ENCODE measurements at regions not wholly inside any gene's neighbourhood (a gene's known extent, or its start where the extent isn't known, plus 50 kb on each side); places are given as distances from the start of the nearest gene placed in this dataset.

GRCh38 chr10:36018996-36019395, 376.9 kb upstream of the FZD8 start:
- no TSS peak for BruUV-seq (replicated peaks)
- intact Hi-C loops (cut with micrococcal nuclease) = no loop called here
- Histone ChIP-seq H3K27ac (ENCODE audit: low read depth, low read length) (no peak overlapping the region), H3K4me1 (ENCODE audit: control insufficient read depth in 1 of 2, insufficient read depth in 2 of 2, low read length in 2 of 2) (no peaks in the 10 kb centered on the region), H3K79me2 (ENCODE audit: insufficient read depth, low read length) (no peaks in the 10 kb centered on the region), H4K20me1 (ENCODE audit: insufficient read depth) (no peaks in the 10 kb centered on the region), H3K27me3 (ENCODE audit: insufficient read depth, low read length) (no peaks in the 10 kb centered on the region), H3K9ac (ENCODE audit: low read length) (no peak overlapping the region), H3K4me3 (replicated peaks in 1 of 2; ENCODE audit: low read depth in 1 of 2, low read length in 2 of 2) (no peak overlapping the region), H2AFZ (ENCODE audit: low read depth, low read length, poor library complexity, severe bottlenecking) (no peak overlapping the region), H3K9me2 (ENCODE audit: insufficient read depth) (no peaks in the 10 kb centered on the region), H3K9me3 (ENCODE audit: control insufficient read depth in 1 of 2, insufficient read depth in 1 of 2, low read depth in 1 of 2, low read length in 2 of 2) (peaks cover 0 to 19% of the 10 kb centered on the region in 2 experiments; a peak in 2 of 4 replicates), H3K36me3 (ENCODE audit: control insufficient read depth in 1 of 2, insufficient read depth in 2 of 2, low read length in 2 of 2) (no peaks in the 10 kb centered on the region), H3K4me2 (ENCODE audit: low read length) (no peak overlapping the region)
- ATAC-seq (no peak), DNase-seq (ENCODE audit: low read depth, low spot score) (no peak)
- ChIA-PET RAD21 (ENCODE audit: low non-redundant PET in 1 of 2, low total read pairs in 2 of 2, uncharacterized antibody in 2 of 2, unreplicated experiment in 2 of 2) (no interaction called here), POLR2A (no interaction called here), CTCF (no interaction called here)
- TF ChIP-seq ELF1 (IDR thresholded peaks at IDR 0.05; ENCODE audit: borderline replicate concordance, low read depth) = no peak
- no peak for TF ChIP-seq SP1 (IDR thresholded peaks at IDR 0.05; ENCODE audit: low read depth)
- no peak for TF ChIP-seq FOSL1 (IDR thresholded peaks at IDR 0.05; ENCODE audit: low read depth)
- TF ChIP-seq ZFX (IDR thresholded peaks at IDR 0.05) = no peak
- no peak for TF ChIP-seq JUND (IDR thresholded peaks at IDR 0.05)
- no peak for TF ChIP-seq EZH2 (IDR thresholded peaks at IDR 0.05)
- no peak for TF ChIP-seq EZH2phosphoT487 (IDR thresholded peaks at IDR 0.05; ENCODE audit: borderline replicate concordance)
- TF ChIP-seq CBX3 (IDR thresholded peaks at IDR 0.05; ENCODE audit: low read depth) = no peak
- no peak for TF ChIP-seq ZNF274 (IDR thresholded peaks at IDR 0.05; ENCODE audit: low read depth, low read length)
- no peak for TF ChIP-seq CEBPB (IDR thresholded peaks at IDR 0.05; ENCODE audit: low read depth)
- no peak for TF ChIP-seq REST (IDR thresholded peaks at IDR 0.05; ENCODE audit: low read depth)
- TF ChIP-seq ZBTB33 (IDR thresholded peaks at IDR 0.05; ENCODE audit: extremely low read depth, insufficient replicate concordance, low read length) = no peak
- no peak for TF ChIP-seq POLR2AphosphoS5 (IDR thresholded peaks at IDR 0.05; ENCODE audit: low read depth, low read length)
- TF ChIP-seq CTCF (IDR thresholded peaks at IDR 0.05 in 2 of 3, conservative IDR thresholded peaks at IDR 0.05 in 1 of 3; ENCODE audit: borderline replicate concordance in 1 of 3, insufficient read depth in 1 of 3, low read depth in 2 of 3, low read length in 2 of 3) = no peak
- no peak for TF ChIP-seq RAD21 (IDR thresholded peaks at IDR 0.05; ENCODE audit: low read depth)
- no peak for TF ChIP-seq EGR1 (IDR thresholded peaks at IDR 0.05; ENCODE audit: low read depth)
- TF ChIP-seq MAX (IDR thresholded peaks at IDR 0.05) = no peak
- TF ChIP-seq SIN3A (IDR thresholded peaks at IDR 0.05; ENCODE audit: low read depth) = no peak
